NCI-H146 (cell line): ENCODE measurements at regions not wholly inside any gene's neighbourhood (a gene's known extent, or its start where the extent isn't known, plus 50 kb on each side); places are given as distances from the start of the nearest gene placed in this dataset.
"Not testable (repeated sequence)": the region's sequence is repeated elsewhere in the genome, so short reads cannot be mapped to it uniquely, and the experiment has no call there.

Source experiments
- DNase-seq: peaks from one replicate; lab custom pipeline; 2025; lab: John Stamatoyannopoulos, UW

- no peak for DNase-seq
Observed at GRCh38 chr2:120531863-120532600, 186.1 kb downstream of the INHBB start.

DNA sequence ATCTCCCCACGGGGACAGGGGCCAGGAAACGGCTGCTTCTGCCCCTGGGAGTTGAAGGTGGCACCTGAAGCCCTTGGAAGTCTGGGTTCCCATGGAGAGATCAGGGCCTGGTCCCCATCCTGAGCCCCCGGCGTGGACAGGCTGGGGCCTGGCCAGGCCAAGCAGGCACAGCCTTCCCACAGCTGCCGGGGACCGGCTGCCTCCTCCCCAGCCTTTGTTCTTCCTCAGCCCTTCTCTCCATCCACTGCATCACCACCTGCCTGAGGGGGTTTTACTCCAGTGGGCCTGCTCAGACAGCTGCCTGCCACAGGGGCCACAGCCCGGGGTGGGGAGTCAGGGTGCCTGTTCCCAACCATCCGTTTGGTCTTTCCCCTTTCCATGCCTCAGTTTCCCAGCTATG, 187.7 kb downstream of the INHBB start:
- DNase-seq, result no peak

DNA sequence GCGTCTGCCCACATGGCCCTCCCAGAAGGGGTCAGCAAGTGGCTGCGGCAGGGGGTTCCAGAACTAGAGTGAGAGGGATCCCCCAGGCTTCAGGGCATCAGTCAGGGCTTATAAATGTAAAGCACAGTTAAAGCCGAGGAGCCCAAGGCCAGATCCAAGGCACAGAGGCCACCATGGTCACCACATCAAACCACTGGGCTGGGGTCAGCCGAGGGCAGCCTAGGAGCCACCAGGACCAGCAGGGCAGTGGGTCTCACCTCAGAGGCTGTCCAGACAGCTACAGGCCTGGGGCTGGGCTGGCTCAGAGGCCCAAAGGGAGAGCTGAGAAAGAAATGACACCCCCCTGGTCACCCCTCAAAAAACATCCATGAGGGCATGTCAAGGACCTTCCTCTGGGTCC, 188.5 kb downstream of the INHBB start:
- DNase-seq, result no peak

DNA sequence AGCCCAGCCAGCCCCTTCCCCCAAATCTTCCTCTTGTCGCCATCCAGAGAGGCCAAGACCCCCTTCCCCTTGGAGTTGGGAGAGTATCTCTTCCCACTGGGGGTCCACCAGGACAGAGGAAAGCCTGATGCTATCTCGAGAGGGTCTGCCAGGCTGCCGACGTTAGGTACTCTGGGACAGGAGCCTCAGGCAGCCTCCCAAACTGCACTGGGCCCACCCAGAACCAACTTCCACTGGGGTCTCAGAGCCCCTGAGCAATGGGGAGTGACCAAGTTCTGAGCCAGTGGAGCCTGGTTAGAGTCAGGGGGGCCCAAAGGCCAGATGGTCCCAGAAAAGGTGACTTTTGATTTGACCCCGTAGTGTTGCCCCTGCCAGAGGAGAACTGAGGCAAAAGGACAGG, 189.1 kb downstream of the INHBB start:
- DNase-seq, result no peak

DNA sequence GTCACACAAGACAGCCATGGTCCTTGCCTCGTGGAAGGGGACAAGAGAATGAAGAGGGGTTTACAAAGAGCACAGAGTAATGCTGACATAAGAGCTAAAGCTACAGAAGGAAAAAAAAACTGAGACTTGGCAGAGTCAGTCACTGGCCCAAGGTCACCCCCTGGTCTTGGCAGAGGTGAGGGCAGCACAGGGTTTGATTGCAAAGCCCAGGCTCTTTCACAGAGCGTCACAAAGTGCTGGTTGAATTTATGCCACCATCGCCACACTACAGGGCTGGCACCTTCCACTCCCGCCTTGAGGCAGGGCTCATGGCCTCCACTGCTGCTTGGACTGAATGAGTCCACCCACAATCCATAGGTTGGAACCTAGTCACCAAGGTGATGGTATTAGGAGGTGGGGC, 190.2 kb downstream of the INHBB start:
- no peak for DNase-seq

- no peak for DNase-seq
Observed at GRCh38 chr2:120538691-120539423, 192.9 kb downstream of the INHBB start.

DNA sequence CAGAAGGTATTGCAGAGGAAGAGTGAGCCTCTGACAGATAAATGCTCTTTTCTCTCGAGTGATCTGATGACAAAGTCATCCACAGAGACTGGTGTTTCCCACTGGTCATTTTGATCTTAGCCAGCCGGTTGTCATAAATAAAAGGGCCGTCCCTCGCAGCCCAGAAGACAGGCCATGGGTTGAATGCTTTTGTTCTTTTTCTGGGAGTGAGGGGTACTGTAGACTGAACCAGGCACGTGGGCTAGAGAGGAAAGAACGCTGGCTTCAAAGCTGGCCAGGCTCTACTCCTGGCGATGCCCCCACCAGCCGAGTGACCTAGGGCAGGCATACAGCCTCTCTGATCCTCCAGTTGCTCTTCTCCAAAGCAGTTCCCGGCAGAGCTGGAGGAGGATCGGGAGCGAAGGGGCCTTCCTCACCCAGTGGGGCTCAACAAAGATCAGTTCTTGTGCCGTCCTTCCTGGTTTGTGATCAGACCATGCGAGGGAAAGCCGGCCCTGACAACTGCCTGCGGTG, 193.5 kb downstream of the INHBB start:
- DNase-seq, result no peak

GRCh38 chr2:120539937-120540718, 194.2 kb downstream of the INHBB start:
- DNase-seq, result no peak

DNA sequence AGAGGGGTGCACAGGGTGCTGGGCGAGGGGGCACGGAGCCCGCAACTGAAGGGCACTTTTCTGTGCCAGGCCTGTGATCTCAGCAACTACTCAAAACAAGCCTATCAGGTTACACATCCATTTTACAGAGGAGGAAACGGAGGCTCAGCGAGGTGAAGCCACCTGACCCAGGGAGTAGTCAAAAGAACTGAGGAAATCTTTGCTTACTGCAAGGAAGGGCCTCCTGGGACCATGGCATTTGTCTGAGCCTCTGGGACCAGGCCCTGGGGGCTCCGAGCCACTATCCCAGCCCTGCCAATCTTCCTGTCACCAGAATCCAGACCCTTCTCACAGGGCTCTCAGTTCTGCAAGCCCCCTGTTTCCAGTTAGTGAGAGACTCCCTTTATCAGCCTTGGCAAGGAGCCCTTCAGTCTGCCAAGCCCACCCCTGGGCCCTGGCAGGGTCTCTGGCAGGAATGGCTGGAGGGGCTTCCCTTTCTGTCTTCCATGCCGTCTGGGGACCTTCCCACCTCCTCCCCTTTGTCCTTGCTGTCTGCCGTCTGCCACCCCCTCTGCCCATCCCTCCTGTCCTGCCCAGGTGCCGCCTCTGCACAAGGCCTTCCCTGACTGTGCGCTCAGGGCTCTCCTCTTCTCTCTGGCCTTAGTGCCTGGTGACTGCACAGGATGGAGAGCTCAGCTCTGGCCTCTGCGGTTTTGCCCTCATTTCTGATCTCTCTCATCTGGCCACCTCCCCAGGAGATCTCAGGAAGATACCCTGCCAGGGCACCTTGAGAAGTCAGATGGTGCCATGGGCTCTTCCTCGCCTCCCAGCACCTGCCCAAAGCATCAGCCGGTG, 194.7 kb upstream of the GLI2 start:
- no peak for DNase-seq

- DNase-seq, result no peak
Observed at GRCh38 chr2:120541553-120541932, 194.1 kb upstream of the GLI2 start.

DNA sequence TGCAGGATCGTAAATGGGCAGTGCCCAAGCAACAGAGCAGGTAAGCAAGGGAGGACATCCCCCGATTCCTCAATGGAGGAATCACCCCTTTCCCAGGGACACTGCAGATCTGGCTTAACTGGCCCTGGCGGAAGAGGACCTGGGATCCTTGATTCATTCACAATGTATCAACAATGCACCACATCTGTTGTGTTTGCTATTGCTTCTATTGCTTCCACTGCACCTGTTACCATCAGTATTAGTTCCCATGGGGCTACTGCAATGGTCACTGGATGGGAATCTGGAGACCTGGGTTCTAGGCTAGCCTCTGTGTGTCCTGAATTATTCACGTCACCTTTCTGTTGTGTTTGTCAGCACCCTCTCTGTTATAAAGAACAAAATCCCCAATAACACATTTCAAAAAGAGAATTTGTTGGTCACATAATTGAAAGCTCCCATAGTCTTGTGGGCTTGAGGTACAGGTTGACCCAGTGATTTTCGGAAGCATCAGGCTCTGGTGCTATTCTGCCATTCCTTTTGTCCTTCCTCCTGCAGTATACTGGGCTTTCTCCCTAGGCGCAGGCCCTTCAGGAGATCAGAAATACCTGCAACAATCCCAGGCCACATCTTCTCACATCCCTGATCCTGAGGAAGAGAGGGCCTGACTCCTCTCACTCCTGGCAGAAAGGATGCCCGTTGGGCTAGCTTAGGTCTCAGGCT, 193.5 kb upstream of the GLI2 start:
- no peak for DNase-seq

DNA sequence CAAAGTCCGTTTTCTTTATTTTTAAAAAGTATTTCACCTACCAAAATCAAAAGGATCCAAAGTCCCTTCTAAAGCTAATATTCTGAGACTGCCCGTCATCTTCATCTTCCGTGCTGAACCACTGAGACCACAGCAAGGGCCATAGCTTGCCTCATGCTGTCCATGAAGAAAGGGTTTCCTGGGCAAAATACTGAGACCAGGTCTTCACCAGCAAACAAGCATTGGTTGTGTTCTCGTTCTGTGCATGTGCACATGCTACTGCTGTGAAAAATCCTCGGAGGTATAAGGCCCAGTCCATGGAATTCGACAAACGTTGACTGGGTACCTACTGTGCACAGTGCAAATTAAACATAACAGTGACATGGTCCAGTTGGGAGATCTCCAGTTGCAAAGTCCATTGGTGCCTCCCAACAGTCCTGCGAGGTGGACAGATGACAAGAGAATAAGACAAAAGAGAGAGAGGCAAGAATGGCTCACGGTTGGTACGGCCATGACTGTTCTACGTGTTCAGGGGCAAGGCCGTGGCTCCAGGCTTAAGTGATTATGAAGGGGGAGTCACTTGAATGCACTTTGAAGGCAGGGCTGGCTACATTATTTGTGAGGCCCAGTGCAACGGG, 192.6 kb upstream of the GLI2 start:
- DNase-seq, result no peak

- DNase-seq, result no peak
Observed at GRCh38 chr2:120543899-120544298, 191.8 kb upstream of the GLI2 start.

DNA sequence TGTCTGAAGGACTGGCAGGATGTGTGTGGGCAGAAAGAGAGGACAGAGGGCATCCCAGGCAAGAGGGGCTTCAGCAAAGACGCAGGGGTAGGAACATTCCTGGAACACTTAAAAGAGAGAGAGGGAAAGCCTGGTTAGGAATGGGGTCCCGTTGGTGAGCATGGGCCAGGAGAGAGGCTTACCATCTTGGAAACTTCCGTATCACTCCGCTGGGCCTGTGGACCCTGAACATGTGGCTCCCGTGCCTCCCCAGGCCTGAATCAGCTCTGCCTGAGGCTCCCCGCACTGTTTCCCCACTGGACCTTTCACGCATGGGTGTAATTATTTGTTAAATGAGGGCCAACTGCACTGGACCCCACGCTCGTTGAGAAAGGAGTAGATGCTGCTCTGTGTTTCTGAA, 191.1 kb upstream of the GLI2 start:
- no peak for DNase-seq

DNA sequence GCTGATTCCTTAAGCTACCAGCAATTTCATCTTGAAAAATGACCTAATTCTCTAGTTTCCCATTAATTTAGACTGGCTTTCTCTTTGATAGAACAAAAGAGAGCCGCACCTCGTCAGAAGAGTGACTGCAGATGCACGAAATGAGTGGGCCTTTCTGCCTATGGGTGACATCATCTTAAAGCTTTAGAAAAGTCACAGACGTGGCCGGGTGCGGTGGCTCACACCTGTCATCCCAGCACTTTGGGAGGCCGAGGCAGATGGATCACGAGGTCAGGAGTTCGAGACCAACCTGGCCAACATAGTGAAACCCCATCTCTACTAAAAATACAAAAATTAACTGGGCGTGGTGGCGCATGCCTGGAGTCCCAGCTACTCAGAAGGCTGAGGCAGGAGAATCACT, 190.7 kb upstream of the GLI2 start:
- DNase-seq, result not testable (repeated sequence)

DNA sequence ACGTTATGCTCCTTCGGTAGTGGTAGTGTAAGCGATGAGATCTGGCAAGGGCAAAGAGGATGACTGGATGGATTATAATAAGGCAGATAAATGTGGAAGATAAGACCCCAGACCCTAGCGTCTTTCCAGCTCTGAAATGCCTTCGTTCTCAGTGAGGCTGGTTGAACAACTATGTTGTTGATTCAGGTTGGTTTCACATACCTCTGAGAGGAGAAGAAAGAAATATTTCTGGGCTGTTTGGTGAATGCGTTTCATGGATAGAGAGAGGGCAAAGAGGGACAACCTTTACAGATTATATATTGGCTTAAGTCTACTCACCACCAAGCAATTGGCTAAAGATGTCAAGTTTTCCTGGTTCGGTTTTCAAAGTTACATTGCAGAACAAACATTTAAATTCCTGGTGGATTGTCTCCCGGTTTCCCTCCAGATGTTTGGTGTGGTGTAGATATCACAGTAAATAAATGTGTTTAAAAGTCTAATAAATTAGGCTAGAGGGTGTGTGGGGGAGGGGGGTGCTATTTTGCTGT, 190.1 kb upstream of the GLI2 start:
- no peak for DNase-seq

- no peak for DNase-seq
Observed at GRCh38 chr2:120546048-120546864, 189.4 kb upstream of the GLI2 start.

- no peak for DNase-seq
Observed at GRCh38 chr2:120546865-120547390, 188.7 kb upstream of the GLI2 start.

DNA sequence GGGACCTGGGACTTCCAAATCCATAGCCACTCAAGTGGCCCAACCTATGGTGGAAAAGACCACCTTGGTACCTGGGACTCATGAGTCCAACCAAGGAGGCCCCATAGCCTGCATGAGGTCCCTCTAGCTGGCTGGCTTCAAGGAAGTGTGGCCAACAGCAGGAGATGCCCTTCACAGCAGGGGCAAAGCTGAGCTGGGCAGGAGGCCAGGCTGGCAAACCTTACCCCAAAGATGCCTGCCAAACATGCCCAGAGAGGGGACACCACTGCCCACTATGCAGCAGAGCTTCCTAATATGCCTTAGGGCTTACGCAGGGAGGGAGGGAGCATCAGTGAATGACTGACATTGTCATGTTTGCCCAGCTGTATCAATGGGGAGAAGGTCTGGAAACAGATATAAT, 188.0 kb upstream of the GLI2 start:
- no peak for DNase-seq
